HG03045 (cell line): ENCODE measurements at regions not wholly inside any gene's neighbourhood (a gene's known extent, or its start where the extent isn't known, plus 50 kb on each side); places are given as distances from the start of the nearest gene placed in this dataset.

Experiments
- ATAC-seq: cut with Tn5 transposase; IDR thresholded peaks from one replicate; pipeline ENCODE4 v1.9.1; 2021; ENCODE audit warnings: mild to moderate bottlenecking, moderate library complexity; ENCODE audit not compliant: unreplicated experiment

- ATAC-seq = no peak
Observed at GRCh38 chr5:167639766-167640165, 651.7 kb upstream of the WWC1 start.

GRCh38 chr5:167642181-167642580 is 649.3 kb upstream of the WWC1 start:
- no peak for ATAC-seq

- no peak for ATAC-seq
Observed at GRCh38 chr5:167642779-167643517, 648.5 kb upstream of the WWC1 start.

- no peak for ATAC-seq
Observed at GRCh38 chr5:167643631-167644280, 647.7 kb upstream of the WWC1 start.

- ATAC-seq = no peak
Observed at GRCh38 chr5:167644619-167645018, 646.8 kb upstream of the WWC1 start.

- ATAC-seq = no peak
Observed at GRCh38 chr5:167649471-167649870, 642.0 kb upstream of the WWC1 start.

GRCh38 chr5:167652690-167653089 is 638.8 kb upstream of the WWC1 start:
- no peak for ATAC-seq

GRCh38 chr5:167653645-167654106 is 637.8 kb upstream of the WWC1 start:
- ATAC-seq = no peak

- no peak for ATAC-seq
Observed at GRCh38 chr5:167657016-167657415, 634.4 kb upstream of the WWC1 start.

- no peak for ATAC-seq
Observed at GRCh38 chr5:167658889-167659288, 632.6 kb upstream of the WWC1 start.

GRCh38 chr5:167661605-167662004 is 629.8 kb upstream of the WWC1 start:
- ATAC-seq = no peak

GRCh38 chr5:167664222-167664804 is 627.1 kb upstream of the WWC1 start:
- ATAC-seq = no peak

- ATAC-seq = no peak
Observed at GRCh38 chr5:167665841-167666375, 625.5 kb upstream of the WWC1 start.

- ATAC-seq = no peak
Observed at GRCh38 chr5:167671176-167671575, 620.3 kb upstream of the WWC1 start.

- no peak for ATAC-seq
Observed at GRCh38 chr5:167673942-167674341, 617.5 kb upstream of the WWC1 start.

- ATAC-seq = no peak
Observed at GRCh38 chr5:167678481-167678880, 613.0 kb upstream of the WWC1 start.

GRCh38 chr5:167684251-167684650 is 607.2 kb upstream of the WWC1 start:
- ATAC-seq = no peak

GRCh38 chr5:167688341-167689130 is 602.9 kb upstream of the WWC1 start:
- no peak for ATAC-seq

- ATAC-seq = no peak
Observed at GRCh38 chr5:167694325-167695147, 596.9 kb upstream of the WWC1 start.
